ENCODE measurements at regions not wholly inside any gene's neighbourhood (a gene's known extent, or its start where the extent isn't known, plus 50 kb on each side); places are given as distances from the start of the nearest gene placed in this dataset.

GRCh38 chr7:33806298-33807154, 98.8 kb upstream of the BMPER start:
- ChIA-PET CTCF (interaction anchor here (0.6 to 2.8 kb wide), 23 partner anchors 8 to 269 kb away, joined by 3 to 15 read pairs (median 4); no protein-coding TSS in a partner anchor), POLR2A (interaction anchor here (0.6 to 1.0 kb wide), 4 partner anchors 8 to 85 kb away, joined by 3 read pairs; no protein-coding TSS in a partner anchor)
- no peak for DNase-seq (ENCODE audit: extremely low spot score)
- TF ChIP-seq LEF1 (IDR thresholded peaks at IDR 0.05; ENCODE audit: borderline replicate concordance) (no peak), ZNF384 (IDR thresholded peaks at IDR 0.05) (no peak), PKNOX1 (IDR thresholded peaks at IDR 0.05) (no peak), FOXM1 (IDR thresholded peaks at IDR 0.05; ENCODE audit: borderline replicate concordance) (no peak), FOXA1 (IDR thresholded peaks at IDR 0.05) (no peak), NFRKB (IDR thresholded peaks at IDR 0.05) (no peak), SUZ12 (IDR thresholded peaks at IDR 0.05) (no peak)

- no peak for DNase-seq (ENCODE audit: extremely low spot score)
- ChIA-PET CTCF (interaction anchor here (0.6 to 2.8 kb wide), 24 partner anchors 9 to 188 kb away, joined by 3 to 12 read pairs (median 4); no protein-coding TSS in a partner anchor), POLR2A (interaction anchor here (0.6 to 1.0 kb wide), 3 partner anchors 8 to 86 kb away, joined by 3 read pairs; no protein-coding TSS in a partner anchor)
- TF ChIP-seq ARNT (IDR thresholded peaks at IDR 0.05) (no peak), SUZ12 (IDR thresholded peaks at IDR 0.05) (no peak)
These were observed 98.2 kb upstream of the BMPER start for GRCh38 chr7:33807155-33807530.

- POLR2A ChIA-PET: interaction anchor here (1.0 kb wide), 1 partner anchor 52 kb away, joined by 4 read pairs; no protein-coding TSS in a partner anchor
- CTCF ChIA-PET: interaction anchor here (0.6 to 2.8 kb wide), 23 partner anchors 9 to 338 kb away, joined by 3 to 12 read pairs (median 4); no protein-coding TSS in a partner anchor
- DNase-seq (ENCODE audit: extremely low spot score): peak; percentile 67
- no peak for TF ChIP-seq SP1 (IDR thresholded peaks at IDR 0.05)
- TF ChIP-seq PKNOX1 (IDR thresholded peaks at IDR 0.05): peak; percentile 66
- TF ChIP-seq LEF1 (IDR thresholded peaks at IDR 0.05; ENCODE audit: borderline replicate concordance): no peak
- no peak for TF ChIP-seq ELF4 (IDR thresholded peaks at IDR 0.05)
These were observed 97.4 kb upstream of the BMPER start for GRCh38 chr7:33807779-33808482.

GRCh38 chr7:33809228-33809627, 96.1 kb upstream of the BMPER start:
- no peak for DNase-seq (ENCODE audit: extremely low spot score)
- ChIA-PET CTCF (interaction anchor here (0.6 kb wide), 1 partner anchor 66 kb away, joined by 3 read pairs; no protein-coding TSS in a partner anchor), POLR2A (no interaction called here)
- TF ChIP-seq TARDBP (IDR thresholded peaks at IDR 0.05) (no peak), HDGF (IDR thresholded peaks at IDR 0.05; ENCODE audit: borderline replicate concordance) (no peak), BHLHE40 (IDR thresholded peaks at IDR 0.05; ENCODE audit: borderline replicate concordance) (no peak), L3MBTL2 (conservative IDR thresholded peaks at IDR 0.05) (no peak), FOXA1 (IDR thresholded peaks at IDR 0.05) (no peak), LEF1 (IDR thresholded peaks at IDR 0.05; ENCODE audit: borderline replicate concordance) (no peak), FOXK2 (IDR thresholded peaks at IDR 0.05) (no peak), SP1 (IDR thresholded peaks at IDR 0.05) (no peak), NFRKB (IDR thresholded peaks at IDR 0.05) (no peak), ZNF384 (IDR thresholded peaks at IDR 0.05) (no peak), PKNOX1 (IDR thresholded peaks at IDR 0.05) (no peak), ARNT (IDR thresholded peaks at IDR 0.05) (no peak), CTBP1 (IDR thresholded peaks at IDR 0.05; ENCODE audit: borderline replicate concordance) (no peak), FOXM1 (IDR thresholded peaks at IDR 0.05; ENCODE audit: borderline replicate concordance) (no peak), ELF4 (IDR thresholded peaks at IDR 0.05) (no peak), SUZ12 (IDR thresholded peaks at IDR 0.05) (no peak)

- ChIA-PET CTCF (no interaction called here), POLR2A (no interaction called here)
- no peak for DNase-seq (ENCODE audit: extremely low spot score)
- TF ChIP-seq BHLHE40 (IDR thresholded peaks at IDR 0.05; ENCODE audit: borderline replicate concordance) (no peak), FOXM1 (IDR thresholded peaks at IDR 0.05; ENCODE audit: borderline replicate concordance) (no peak), ARNT (IDR thresholded peaks at IDR 0.05) (no peak), HDGF (IDR thresholded peaks at IDR 0.05; ENCODE audit: borderline replicate concordance) (no peak), ELF4 (IDR thresholded peaks at IDR 0.05) (no peak), PKNOX1 (IDR thresholded peaks at IDR 0.05) (no peak), TARDBP (IDR thresholded peaks at IDR 0.05) (no peak), L3MBTL2 (conservative IDR thresholded peaks at IDR 0.05) (no peak), LEF1 (IDR thresholded peaks at IDR 0.05; ENCODE audit: borderline replicate concordance) (no peak), CTBP1 (IDR thresholded peaks at IDR 0.05; ENCODE audit: borderline replicate concordance) (no peak), SP1 (IDR thresholded peaks at IDR 0.05) (no peak), SUZ12 (IDR thresholded peaks at IDR 0.05) (no peak), FOXK2 (IDR thresholded peaks at IDR 0.05) (no peak), NFRKB (IDR thresholded peaks at IDR 0.05) (no peak), ZNF384 (IDR thresholded peaks at IDR 0.05) (no peak), FOXA1 (IDR thresholded peaks at IDR 0.05) (no peak)
These were observed 95.0 kb upstream of the BMPER start for GRCh38 chr7:33810356-33810755.
